Inflammatory macrophage (primary cell): ENCODE measurements at regions not wholly inside any gene's neighbourhood (a gene's known extent, or its start where the extent isn't known, plus 50 kb on each side); places are given as distances from the start of the nearest gene placed in this dataset.
A peak's percentile ranks its signal among the peaks of the same experiment; 100 is the strongest.
"Not testable (repeated sequence)": the region's sequence is repeated elsewhere in the genome, so short reads cannot be mapped to it uniquely, and the experiment has no call there.

Experiments
- DNase-seq, 2 donors: peaks; one replicate each; pipeline ENCODE4 v3.0.0-alpha.2; 2020 to 2022

DNA sequence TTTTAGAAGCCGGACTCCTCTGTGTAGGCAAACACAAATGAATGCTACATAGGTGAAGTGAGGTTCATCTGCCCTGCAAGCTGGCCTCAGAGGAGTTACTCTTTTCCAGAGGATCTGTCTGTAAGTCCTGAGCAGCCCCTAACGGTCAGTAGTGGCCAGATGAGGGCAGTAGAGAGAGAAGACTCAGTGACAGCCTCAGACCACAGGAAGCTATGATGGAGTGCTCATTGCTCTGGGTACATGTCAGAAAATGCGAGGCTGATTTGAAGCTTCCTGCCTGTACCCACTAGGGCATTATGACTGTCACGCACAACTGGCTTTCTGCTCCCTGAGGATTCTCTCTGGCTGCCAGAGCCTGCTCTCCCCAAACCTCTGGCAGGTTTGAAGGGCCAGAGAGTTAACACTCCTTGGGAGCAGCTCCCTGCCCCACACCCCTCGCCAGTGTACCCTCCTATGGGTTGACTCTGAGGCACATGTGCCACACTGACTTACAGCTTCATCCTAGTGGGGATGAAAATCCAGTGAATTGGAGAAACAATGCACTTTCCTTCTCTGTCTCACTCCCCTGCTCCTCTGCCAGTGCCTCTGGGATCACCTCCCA lies 141.5 kb downstream of the GABRG2 start:
- peak; percentile 42 to 62 for DNase-seq

DNA sequence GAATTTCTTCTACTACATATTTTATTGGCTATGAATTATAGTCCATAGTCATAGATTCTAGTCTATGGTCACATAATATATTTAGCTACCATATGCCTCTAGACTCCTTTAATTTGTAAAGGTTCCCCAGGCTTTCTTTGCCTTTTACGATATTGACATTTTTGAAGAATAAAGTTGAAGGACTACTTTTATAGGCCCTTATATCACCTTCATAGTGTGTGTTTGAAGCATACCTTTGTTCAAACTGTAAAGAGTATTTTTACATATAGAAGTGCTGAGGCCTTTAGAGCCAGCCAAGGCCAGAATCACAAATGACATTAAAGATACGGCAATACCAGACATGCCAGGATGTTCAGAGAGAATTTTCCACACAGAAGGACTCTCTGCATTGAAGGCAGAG lies 147.0 kb downstream of the GABRG2 start:
- DNase-seq = no peak

GRCh38 chr5:162217037-162217436 lies 149.5 kb downstream of the GABRG2 start:
- DNase-seq = no peak

DNA sequence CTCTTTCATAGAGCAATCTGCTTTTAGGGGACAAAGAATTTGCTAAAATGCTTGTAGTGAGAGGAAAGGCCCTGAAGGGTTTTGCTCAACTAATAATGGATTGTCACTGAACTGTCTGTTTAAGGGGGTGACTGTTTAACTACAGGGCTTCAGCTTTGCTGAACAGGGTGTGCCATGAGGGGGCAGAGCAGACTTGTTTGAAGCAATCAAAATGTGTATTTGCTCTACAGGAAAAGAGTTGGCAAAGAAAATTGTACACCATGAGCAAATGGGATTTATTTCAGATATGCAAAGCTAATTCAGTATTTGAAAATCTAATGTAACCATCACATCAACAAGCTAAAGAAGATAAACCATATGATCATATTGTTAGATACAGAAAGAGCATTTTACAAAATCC lies 154.3 kb downstream of the GABRG2 start:
- no peak for DNase-seq

- DNase-seq = no peak
These were observed 159.5 kb downstream of the GABRG2 start for GRCh38 chr5:162227075-162227474.

- DNase-seq = no peak
These were observed 162.8 kb downstream of the GABRG2 start for GRCh38 chr5:162230348-162230747.

- no peak for DNase-seq
These were observed 163.9 kb downstream of the GABRG2 start for GRCh38 chr5:162231522-162231921.

- no peak for DNase-seq
These were observed 173.2 kb downstream of the GABRG2 start for GRCh38 chr5:162240734-162241133.

GRCh38 chr5:162242416-162242815 lies 174.8 kb downstream of the GABRG2 start:
- DNase-seq = no peak

DNA sequence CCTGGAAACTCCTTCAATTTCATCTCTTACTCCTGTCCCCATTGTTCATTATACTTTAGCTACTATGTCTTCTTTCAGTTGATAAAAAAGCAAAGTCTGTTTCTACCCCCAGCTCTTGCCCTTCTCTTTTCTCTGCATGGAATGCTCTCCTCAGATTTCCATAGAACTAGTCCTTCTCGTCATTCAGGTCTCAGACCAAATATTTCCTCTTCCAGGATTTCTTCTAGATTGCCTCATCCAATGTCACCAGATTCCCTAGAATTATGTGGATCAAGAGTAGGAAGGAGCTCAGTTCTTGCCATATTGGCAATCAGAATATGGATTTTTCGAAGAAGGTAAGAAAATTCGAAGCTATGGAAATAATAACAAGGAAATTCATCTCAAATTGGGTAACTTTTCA lies 176.1 kb downstream of the GABRG2 start:
- DNase-seq = no peak

GRCh38 chr5:162248107-162248713 lies 180.6 kb downstream of the GABRG2 start:
- no peak for DNase-seq

GRCh38 chr5:162256711-162257110 lies 189.1 kb downstream of the GABRG2 start:
- DNase-seq = no peak

GRCh38 chr5:162268694-162269481 lies 201.3 kb downstream of the GABRG2 start:
- no peak for DNase-seq

GRCh38 chr5:162272417-162272816 lies 204.8 kb downstream of the GABRG2 start:
- no peak for DNase-seq

GRCh38 chr5:162274679-162275078 lies 207.1 kb downstream of the GABRG2 start:
- DNase-seq = no peak

DNA sequence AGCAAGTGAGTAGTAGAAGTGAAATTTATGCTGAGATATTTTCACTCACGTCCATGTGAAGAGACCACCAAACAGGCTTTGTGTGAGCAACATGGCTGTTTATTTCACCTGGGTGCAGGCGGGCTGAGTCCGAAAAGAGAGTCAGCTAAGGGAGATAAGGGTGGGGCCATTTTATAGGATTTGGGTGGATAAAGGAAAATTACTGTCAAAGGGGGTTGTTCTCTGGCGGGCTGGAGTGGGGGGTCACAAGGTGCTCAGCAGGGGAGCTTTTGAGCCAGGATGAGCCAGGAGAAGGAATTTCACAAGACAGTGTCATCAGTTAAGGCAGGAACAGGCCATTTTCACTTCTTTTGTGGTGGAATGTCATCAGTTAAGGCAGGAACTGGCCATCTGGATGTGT lies 207.8 kb downstream of the GABRG2 start:
- not testable (repeated sequence) for DNase-seq

DNA sequence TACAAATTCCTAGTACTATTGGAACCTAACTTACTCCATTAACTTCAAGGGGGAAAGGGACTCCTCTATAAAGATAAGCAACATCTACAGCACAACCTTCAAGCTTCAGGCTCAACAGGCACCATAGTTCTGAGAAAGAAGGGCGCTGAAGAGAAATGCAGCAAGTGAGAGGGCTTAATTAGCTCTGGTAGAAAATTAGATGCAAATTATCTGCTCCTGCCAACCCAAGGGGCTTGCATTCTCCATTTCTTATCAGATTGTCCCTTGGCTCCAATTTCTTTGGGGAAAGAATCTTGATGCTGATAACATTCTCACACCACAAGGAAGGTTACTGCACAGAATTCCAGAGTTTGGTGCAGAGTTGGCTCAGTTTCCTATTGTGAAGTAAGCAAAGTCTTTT lies 214.6 kb downstream of the GABRG2 start:
- no peak for DNase-seq

- DNase-seq = no peak
These were observed 216.0 kb downstream of the GABRG2 start for GRCh38 chr5:162283609-162284008.

GRCh38 chr5:162288647-162289296 lies 221.2 kb downstream of the GABRG2 start:
- no peak for DNase-seq

GRCh38 chr5:162289489-162289888 lies 221.9 kb downstream of the GABRG2 start:
- no peak for DNase-seq

DNA sequence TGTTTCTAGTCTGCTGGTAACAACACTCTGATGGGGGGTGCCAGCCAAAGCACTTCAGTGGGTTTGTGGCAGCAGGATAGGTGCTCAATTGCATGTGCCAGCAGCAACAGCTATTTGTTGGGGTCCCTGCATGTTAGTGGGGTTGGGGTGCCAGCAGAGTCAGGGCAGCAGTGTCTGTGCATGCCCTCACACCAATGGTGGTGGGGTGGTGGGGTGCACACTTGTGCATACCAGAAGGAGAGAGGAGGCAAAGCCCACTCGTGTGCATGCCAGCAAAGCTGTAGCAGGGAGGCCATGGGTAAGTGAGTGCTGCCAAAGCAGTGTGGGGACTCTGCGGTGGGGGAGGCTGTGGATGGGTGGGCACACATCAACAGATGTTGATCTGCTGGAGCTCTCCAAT lies 232.2 kb downstream of the GABRG2 start:
- DNase-seq = no peak

DNA sequence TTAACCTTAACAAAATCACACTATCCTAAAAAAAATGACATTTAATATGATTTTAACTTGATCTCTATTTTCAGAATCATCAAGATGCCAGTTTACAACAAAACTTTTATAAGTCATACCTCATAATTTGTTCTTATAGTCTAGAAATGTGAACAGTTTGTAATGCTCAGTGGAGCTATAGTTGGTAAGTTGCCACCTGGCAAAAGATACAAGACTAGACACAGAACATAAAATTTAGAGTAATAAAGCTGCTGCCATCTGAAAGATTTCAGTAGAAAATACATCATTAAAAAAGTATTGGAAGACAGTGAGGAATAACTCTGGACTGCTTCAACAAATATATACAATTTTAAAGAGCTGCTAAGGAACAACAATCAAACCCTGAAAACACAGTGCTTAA lies 233.8 kb downstream of the GABRG2 start:
- DNase-seq = no peak

DNA sequence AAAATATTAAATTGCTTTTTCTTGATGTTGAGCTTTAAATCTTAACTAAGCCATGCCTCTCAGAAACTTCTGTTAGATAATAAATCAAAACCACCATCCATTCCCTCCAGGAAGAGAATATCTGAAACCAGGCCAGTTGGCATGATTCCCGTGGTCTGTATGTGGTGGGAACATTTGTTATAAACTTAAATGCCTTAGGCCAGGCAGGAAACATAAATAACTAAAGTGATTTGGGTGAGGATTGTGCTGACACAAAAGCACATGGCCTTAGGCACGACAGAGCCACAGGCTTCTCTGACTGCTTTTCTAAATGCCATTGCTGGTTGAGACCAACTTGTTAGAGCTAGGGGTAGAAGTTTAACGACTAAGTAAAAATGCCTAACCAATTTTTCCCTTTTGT lies 255.9 kb downstream of the GABRG2 start:
- DNase-seq = no peak

DNA sequence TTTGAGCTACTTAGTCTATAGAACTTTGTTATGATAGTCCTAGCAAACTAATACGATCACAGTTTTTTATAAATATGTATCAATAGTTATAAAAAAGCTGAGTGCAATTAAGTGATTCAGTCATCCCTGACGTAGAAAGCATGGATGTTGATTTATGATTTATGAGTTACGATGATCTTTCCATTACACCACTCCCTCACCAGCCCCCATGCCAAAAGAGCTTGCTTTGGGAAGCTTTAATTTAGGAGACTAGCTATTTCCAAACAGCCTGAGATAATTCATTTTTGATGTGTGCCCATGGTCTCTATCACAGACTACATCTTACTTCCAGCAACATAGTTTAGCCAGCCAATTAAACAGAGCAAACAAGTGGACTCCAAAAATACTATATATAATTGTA lies 256.8 kb downstream of the GABRG2 start:
- no peak for DNase-seq
